Type B pancreatic cell (in vitro differentiated cells): ENCODE measurements at regions not wholly inside any gene's neighbourhood (a gene's known extent, or its start where the extent isn't known, plus 50 kb on each side); places are given as distances from the start of the nearest gene placed in this dataset.
"Not testable (repeated sequence)": the region's sequence is repeated elsewhere in the genome, so short reads cannot be mapped to it uniquely, and the experiment has no call there.

ENCODE experiments used
- DNase-seq: peaks from one replicate; pipeline ENCODE4 v3.0.0; 2021; ENCODE audit warnings: mixed read lengths; ENCODE audit not compliant: unreplicated experiment; ENCODE audit errors: extremely low spot score
- H3K27ac Mint-ChIP-seq: 2 replicates; pipeline ENCODE4 v1.8.0; 2021; ENCODE audit warnings: mild to moderate bottlenecking, mixed read lengths
- H3K27me3 Mint-ChIP-seq: 2 replicates; pipeline ENCODE4 v1.8.0; 2021; ENCODE audit warnings: mixed read lengths
- H3K36me3 Mint-ChIP-seq: 2 replicates; pipeline ENCODE4 v1.8.0; 2021; ENCODE audit warnings: mixed read lengths
- H3K4me1 Mint-ChIP-seq: one replicate; pipeline ENCODE4 v1.8.0; 2021; ENCODE audit warnings: mixed read lengths; ENCODE audit not compliant: unreplicated experiment
- H3K4me3 Mint-ChIP-seq: 2 replicates; pipeline ENCODE4 v1.8.0; 2021; ENCODE audit warnings: mild to moderate bottlenecking, mixed read lengths
- H3K9me3 Mint-ChIP-seq: 2 replicates; pipeline ENCODE4 v1.8.0; 2021; ENCODE audit warnings: mixed read lengths
- TF ChIP-seq, protein P1 (sequence below): fragments of 200-600 bp; sonication (generic); conservative IDR thresholded peaks from 2 replicates; pipeline ENCODE4 v1.5.0; 2021; ENCODE audit warnings: antibody characterized with exemption, mild to moderate bottlenecking

- Mint-ChIP-seq H3K36me3 (no peaks in the 10 kb centered on the region), H3K4me1 (peaks cover 17% of the 10 kb centered on the region), H3K27me3 (no peaks in the 10 kb centered on the region), H3K9me3 (no peaks in the 10 kb centered on the region), H3K4me3 (no peak overlapping the region), H3K27ac (no peak overlapping the region)
- TF ChIP-seq, protein P1, sequence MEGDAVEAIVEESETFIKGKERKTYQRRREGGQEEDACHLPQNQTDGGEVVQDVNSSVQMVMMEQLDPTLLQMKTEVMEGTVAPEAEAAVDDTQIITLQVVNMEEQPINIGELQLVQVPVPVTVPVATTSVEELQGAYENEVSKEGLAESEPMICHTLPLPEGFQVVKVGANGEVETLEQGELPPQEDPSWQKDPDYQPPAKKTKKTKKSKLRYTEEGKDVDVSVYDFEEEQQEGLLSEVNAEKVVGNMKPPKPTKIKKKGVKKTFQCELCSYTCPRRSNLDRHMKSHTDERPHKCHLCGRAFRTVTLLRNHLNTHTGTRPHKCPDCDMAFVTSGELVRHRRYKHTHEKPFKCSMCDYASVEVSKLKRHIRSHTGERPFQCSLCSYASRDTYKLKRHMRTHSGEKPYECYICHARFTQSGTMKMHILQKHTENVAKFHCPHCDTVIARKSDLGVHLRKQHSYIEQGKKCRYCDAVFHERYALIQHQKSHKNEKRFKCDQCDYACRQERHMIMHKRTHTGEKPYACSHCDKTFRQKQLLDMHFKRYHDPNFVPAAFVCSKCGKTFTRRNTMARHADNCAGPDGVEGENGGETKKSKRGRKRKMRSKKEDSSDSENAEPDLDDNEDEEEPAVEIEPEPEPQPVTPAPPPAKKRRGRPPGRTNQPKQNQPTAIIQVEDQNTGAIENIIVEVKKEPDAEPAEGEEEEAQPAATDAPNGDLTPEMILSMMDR, result no peak
- DNase-seq, result no peak
These were observed 153.5 kb upstream of the S1PR3 start for GRCh38 chr9:88837731-88838130.

DNA sequence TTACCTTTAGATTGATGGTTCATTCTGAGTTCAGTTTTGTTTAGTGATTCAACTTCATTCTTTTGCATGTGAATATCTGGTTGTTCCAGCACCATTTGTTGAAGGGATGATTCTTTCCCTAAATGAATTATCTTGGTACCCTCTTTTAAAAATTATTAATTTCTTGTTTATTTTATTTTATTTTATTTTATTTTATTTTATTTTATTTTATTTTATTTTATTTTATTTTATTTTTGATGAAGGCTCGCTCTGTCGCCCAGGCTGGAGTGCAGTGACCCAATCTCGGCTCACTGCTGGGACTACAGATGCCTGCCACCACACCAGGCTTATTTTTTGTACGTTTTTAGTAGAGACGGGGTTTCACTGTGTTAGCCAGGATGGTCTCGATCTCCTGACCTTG is 141.4 kb upstream of the S1PR3 start:
- not testable (repeated sequence) for H3K27me3 Mint-ChIP-seq

DNA sequence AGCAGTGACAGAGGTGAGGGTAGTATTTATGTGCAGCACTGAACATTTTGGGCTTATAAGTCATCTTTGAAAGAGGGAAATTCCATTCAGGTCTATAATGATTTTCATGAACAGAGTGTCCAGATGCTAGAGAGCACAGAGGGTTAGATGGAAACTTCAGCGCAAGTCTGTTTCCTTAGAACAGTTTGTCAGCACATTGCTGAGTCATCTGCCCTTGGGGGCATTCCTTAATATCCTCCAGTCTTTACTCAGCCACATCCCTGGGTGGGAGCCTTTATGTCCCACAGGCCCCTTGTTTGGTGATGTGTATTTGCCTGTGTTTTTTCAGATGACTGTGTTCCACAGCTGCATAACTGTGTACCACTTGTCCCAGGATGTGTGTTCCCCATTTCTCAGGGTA is 138.5 kb upstream of the S1PR3 start:
- Mint-ChIP-seq H3K27me3 (no peaks in the 10 kb centered on the region), H3K4me1 (no peaks in the 10 kb centered on the region), H3K36me3 (no peaks in the 10 kb centered on the region), H3K4me3 (no peak overlapping the region), H3K27ac (no peak overlapping the region), H3K9me3 (peaks cover 6% of the 10 kb centered on the region)
- TF ChIP-seq, protein P1, result no peak
- no peak for DNase-seq

More for the DNA sequence above, 141.4 kb upstream of the S1PR3 start:
- H3K27ac Mint-ChIP-seq, H3K36me3 Mint-ChIP-seq, H3K9me3 Mint-ChIP-seq, H3K4me1 Mint-ChIP-seq, DNase-seq, H3K4me3 Mint-ChIP-seq: not testable (repeated sequence)

- H3K4me1 Mint-ChIP-seq, result peaks cover 19% of the 10 kb centered on the region
- TF ChIP-seq, protein P1, result no peak
- no peaks in the 10 kb centered on the region for H3K36me3 Mint-ChIP-seq
- no peak for DNase-seq
- no peaks in the 10 kb centered on the region for H3K9me3 Mint-ChIP-seq
- H3K27ac Mint-ChIP-seq, result no peak overlapping the region
- no peak overlapping the region for H3K4me3 Mint-ChIP-seq
- H3K27me3 Mint-ChIP-seq, result no peaks in the 10 kb centered on the region
These were observed 120.6 kb upstream of the S1PR3 start for GRCh38 chr9:88870627-88871026.

GRCh38 chr9:88871669-88872068 is 119.6 kb upstream of the S1PR3 start:
- no peaks in the 10 kb centered on the region for H3K27me3 Mint-ChIP-seq
- H3K9me3 Mint-ChIP-seq, result no peaks in the 10 kb centered on the region
- TF ChIP-seq, protein P1, result no peak
- no peaks in the 10 kb centered on the region for H3K36me3 Mint-ChIP-seq
- no peak overlapping the region for H3K4me3 Mint-ChIP-seq
- peaks cover 19% of the 10 kb centered on the region for H3K4me1 Mint-ChIP-seq
- H3K27ac Mint-ChIP-seq, result peak overlapping the region; percentile 3
- no peak for DNase-seq

- TF ChIP-seq, protein P1, result no peak
- H3K4me1 Mint-ChIP-seq, result peaks cover 19% of the 10 kb centered on the region
- DNase-seq, result no peak
- H3K27me3 Mint-ChIP-seq, result no peaks in the 10 kb centered on the region
- H3K27ac Mint-ChIP-seq, result peak overlapping the region; percentile 3
- no peak overlapping the region for H3K4me3 Mint-ChIP-seq
- H3K36me3 Mint-ChIP-seq, result no peaks in the 10 kb centered on the region
- H3K9me3 Mint-ChIP-seq, result no peaks in the 10 kb centered on the region
These were observed 118.9 kb upstream of the S1PR3 start for GRCh38 chr9:88872192-88872946.
